GM23338 (cell line): ENCODE measurements at regions not wholly inside any gene's neighbourhood (a gene's known extent, or its start where the extent isn't known, plus 50 kb on each side); places are given as distances from the start of the nearest gene placed in this dataset.

Experiments used
- ATAC-seq: fragments of 200-7000 bp; cut with Tn5 transposase; 3 replicates; pipeline ENCODE4 v1.9.1; 2020
- DNase-seq: peaks from one replicate; pipeline ENCODE4 v3.0.0-alpha.2; 2015; ENCODE audit warnings: low spot score
- H2AFZ ChIP-seq: fragments of 200-600 bp; sonication (generic); 2 replicates; pipeline ENCODE4 v1.8.0; 2016; ENCODE audit warnings: antibody characterized with exemption, mild to moderate bottlenecking, moderate library complexity
- H3F3A ChIP-seq: fragments of 200-600 bp; sonication (generic); replicated peaks from 2 replicates; pipeline ENCODE4 v1.8.0; 2017; ENCODE audit warnings: antibody characterized with exemption, mixed run types, low read depth
- H3K27ac ChIP-seq: fragments of 200-600 bp; sonication (generic); 2 replicates; pipeline ENCODE4 v1.6.1; 2016; ENCODE audit warnings: low read depth
- H3K27me3 ChIP-seq: fragments of 200-600 bp; sonication (generic); 2 replicates; pipeline ENCODE4 v1.8.0; 2016; ENCODE audit warnings: mild to moderate bottlenecking, mixed run types, moderate library complexity; ENCODE audit not compliant: insufficient read depth
- H3K36me3 ChIP-seq: fragments of 200-600 bp; sonication (generic); 2 replicates; pipeline ENCODE4 v1.8.0; 2016; ENCODE audit warnings: mild to moderate bottlenecking; ENCODE audit not compliant: insufficient read depth
- H3K4me1 ChIP-seq: fragments of 200-600 bp; sonication (generic); 2 replicates; pipeline ENCODE4 v1.8.0; 2016; ENCODE audit warnings: mild to moderate bottlenecking, moderate library complexity; ENCODE audit not compliant: insufficient read depth
- H3K4me2 ChIP-seq: fragments of 200-600 bp; sonication (generic); 2 replicates; pipeline ENCODE4 v1.7.1; 2017; ENCODE audit warnings: mixed run types
- H3K4me3 ChIP-seq: fragments of 200-600 bp; sonication (generic); 2 replicates; pipeline ENCODE4 v1.6.1; 2016; ENCODE audit warnings: mixed run types
- H3K79me2 ChIP-seq: fragments of 200-600 bp; sonication (generic); replicated peaks from 2 replicates; pipeline ENCODE4 v1.8.0; 2017; ENCODE audit warnings: mild to moderate bottlenecking; ENCODE audit not compliant: insufficient read depth
- H3K9me2 ChIP-seq: fragments of 200-600 bp; sonication (generic); 2 replicates; pipeline ENCODE4 v1.8.0; 2017; ENCODE audit not compliant: insufficient read depth
- H4K20me1 ChIP-seq: fragments of 200-600 bp; sonication (generic); replicated peaks from 2 replicates; pipeline ENCODE4 v1.8.0; 2017; ENCODE audit warnings: mild to moderate bottlenecking; ENCODE audit not compliant: insufficient read depth
- H3K27ac Mint-ChIP-seq: 2 replicates; pipeline ENCODE4 v1.8.0; 2020; ENCODE audit warnings: inconsistent platforms, mild to moderate bottlenecking, moderate library complexity, mixed read lengths
- H3K27me3 Mint-ChIP-seq: 3 replicates; pipeline ENCODE4 v1.8.0; 2022; ENCODE audit warnings: low read depth, mild to moderate bottlenecking, moderate library complexity, mixed read lengths, inconsistent platforms; ENCODE audit not compliant: insufficient read depth, poor library complexity
- H3K36me3 Mint-ChIP-seq: 3 replicates; pipeline ENCODE4 v1.8.0; 2021; ENCODE audit warnings: low read depth, mild to moderate bottlenecking, inconsistent platforms, moderate library complexity, mixed read lengths
- H3K4me1 Mint-ChIP-seq: 3 replicates; pipeline ENCODE4 v1.8.0; 2020; ENCODE audit warnings: mild to moderate bottlenecking, inconsistent platforms, mixed read lengths
- H3K4me3 Mint-ChIP-seq: 3 replicates; pipeline ENCODE4 v1.8.0; 2021; ENCODE audit warnings: moderate library complexity, mild to moderate bottlenecking, inconsistent platforms, mixed read lengths
- H3K9me3 Mint-ChIP-seq: 3 replicates; pipeline ENCODE4 v1.8.0; 2020; ENCODE audit warnings: moderate library complexity, mild to moderate bottlenecking, inconsistent platforms, mixed read lengths
- CREB1 ChIP-seq: fragments of 250-450 bp; sonication (Bioruptor Pico); IDR thresholded peaks from 2 replicates; pipeline ENCODE4 v1.5.0; 2020; ENCODE audit warnings: low read depth, mild to moderate bottlenecking, moderate library complexity
- CTCF ChIP-seq, 2 experiments: fragments of 200-600 bp in 1 of 2; sonication (generic) in 1 of 2; conservative IDR thresholded peaks; 2 replicates each; pipeline versions ENCODE4 v1.5.1 to v1.6.1; 2016 to 2017; ENCODE audit warnings: antibody characterized with exemption in 2 of 2, low read depth in 2 of 2, mild to moderate bottlenecking in 2 of 2, moderate library complexity in 1 of 2
- EZH2phosphoT487 ChIP-seq: fragments of 200-600 bp; sonication (generic); IDR thresholded peaks from one replicate; pipeline ENCODE4 v1.8.1; 2018; ENCODE audit warnings: antibody characterized with exemption; ENCODE audit not compliant: unreplicated experiment
- JUNB ChIP-seq: IDR thresholded peaks from one replicate; pipeline ENCODE4 v1.6.1; 2016; ENCODE audit warnings: antibody characterized with exemption; ENCODE audit not compliant: unreplicated experiment
- NANOG ChIP-seq: IDR thresholded peaks from 2 replicates; pipeline ENCODE4 v1.6.1; 2016; ENCODE audit warnings: antibody characterized with exemption, borderline replicate concordance
- POLR2AphosphoS5 ChIP-seq: IDR thresholded peaks from 2 replicates; pipeline ENCODE4 v1.6.1; 2016; ENCODE audit warnings: antibody characterized with exemption, low read depth
- STAT1 ChIP-seq: IDR thresholded peaks from one replicate; pipeline ENCODE4 v1.6.1; 2016; ENCODE audit warnings: antibody characterized with exemption; ENCODE audit not compliant: unreplicated experiment
- ZNF114 ChIP-seq: fragments of 250-450 bp; sonication (Bioruptor Pico); IDR thresholded peaks from 2 replicates; pipeline ENCODE4 v1.5.0; 2020; ENCODE audit warnings: mild to moderate bottlenecking, moderate library complexity
- ZNF331 ChIP-seq: fragments of 250-450 bp; sonication (Bioruptor Pico); IDR thresholded peaks from 2 replicates; pipeline ENCODE4 v1.5.0; 2020; ENCODE audit warnings: low read depth, mild to moderate bottlenecking, moderate library complexity
- TF ChIP-seq, protein P1 (sequence below): IDR thresholded peaks from 2 replicates; pipeline ENCODE4 v1.6.1; 2016; ENCODE audit warnings: antibody characterized with exemption
- TF ChIP-seq, protein P2 (sequence below): fragments of 250-450 bp; sonication (Bioruptor Pico); IDR thresholded peaks from 2 replicates; pipeline ENCODE4 v1.5.0; 2020; ENCODE audit warnings: mild to moderate bottlenecking, moderate library complexity

DNA sequence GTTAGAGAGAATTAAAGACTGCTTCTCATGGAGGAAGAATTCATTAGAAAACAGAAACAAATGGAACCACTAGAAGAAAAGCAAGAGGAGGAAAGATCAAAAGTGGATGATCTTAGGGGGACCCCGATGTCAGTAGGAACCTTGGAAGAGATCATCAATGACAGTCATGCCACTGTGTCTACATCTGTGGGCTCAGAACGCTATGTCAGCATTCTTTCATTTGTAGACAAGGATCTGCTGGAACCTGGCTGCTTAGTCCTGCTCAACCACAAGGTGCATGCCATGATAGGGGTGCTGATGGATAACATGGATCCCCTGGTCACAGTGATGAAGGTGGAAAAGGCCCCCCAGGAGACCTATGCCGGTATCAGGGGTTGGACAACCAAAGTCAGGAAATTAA, 154.4 kb upstream of the CHRM2 start (continued):
- TF ChIP-seq, protein P1, sequence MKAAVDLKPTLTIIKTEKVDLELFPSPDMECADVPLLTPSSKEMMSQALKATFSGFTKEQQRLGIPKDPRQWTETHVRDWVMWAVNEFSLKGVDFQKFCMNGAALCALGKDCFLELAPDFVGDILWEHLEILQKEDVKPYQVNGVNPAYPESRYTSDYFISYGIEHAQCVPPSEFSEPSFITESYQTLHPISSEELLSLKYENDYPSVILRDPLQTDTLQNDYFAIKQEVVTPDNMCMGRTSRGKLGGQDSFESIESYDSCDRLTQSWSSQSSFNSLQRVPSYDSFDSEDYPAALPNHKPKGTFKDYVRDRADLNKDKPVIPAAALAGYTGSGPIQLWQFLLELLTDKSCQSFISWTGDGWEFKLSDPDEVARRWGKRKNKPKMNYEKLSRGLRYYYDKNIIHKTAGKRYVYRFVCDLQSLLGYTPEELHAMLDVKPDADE: no peak
- TF ChIP-seq JUNB (no peak), ZNF331 (CRISPR knock-in tag) (no peak), STAT1 (no peak), NANOG (no peak), EZH2phosphoT487 (no peak), ZNF114 (CRISPR knock-in tag) (no peak), CREB1 (CRISPR knock-in tag) (no peak)
- TF ChIP-seq, protein P2, sequence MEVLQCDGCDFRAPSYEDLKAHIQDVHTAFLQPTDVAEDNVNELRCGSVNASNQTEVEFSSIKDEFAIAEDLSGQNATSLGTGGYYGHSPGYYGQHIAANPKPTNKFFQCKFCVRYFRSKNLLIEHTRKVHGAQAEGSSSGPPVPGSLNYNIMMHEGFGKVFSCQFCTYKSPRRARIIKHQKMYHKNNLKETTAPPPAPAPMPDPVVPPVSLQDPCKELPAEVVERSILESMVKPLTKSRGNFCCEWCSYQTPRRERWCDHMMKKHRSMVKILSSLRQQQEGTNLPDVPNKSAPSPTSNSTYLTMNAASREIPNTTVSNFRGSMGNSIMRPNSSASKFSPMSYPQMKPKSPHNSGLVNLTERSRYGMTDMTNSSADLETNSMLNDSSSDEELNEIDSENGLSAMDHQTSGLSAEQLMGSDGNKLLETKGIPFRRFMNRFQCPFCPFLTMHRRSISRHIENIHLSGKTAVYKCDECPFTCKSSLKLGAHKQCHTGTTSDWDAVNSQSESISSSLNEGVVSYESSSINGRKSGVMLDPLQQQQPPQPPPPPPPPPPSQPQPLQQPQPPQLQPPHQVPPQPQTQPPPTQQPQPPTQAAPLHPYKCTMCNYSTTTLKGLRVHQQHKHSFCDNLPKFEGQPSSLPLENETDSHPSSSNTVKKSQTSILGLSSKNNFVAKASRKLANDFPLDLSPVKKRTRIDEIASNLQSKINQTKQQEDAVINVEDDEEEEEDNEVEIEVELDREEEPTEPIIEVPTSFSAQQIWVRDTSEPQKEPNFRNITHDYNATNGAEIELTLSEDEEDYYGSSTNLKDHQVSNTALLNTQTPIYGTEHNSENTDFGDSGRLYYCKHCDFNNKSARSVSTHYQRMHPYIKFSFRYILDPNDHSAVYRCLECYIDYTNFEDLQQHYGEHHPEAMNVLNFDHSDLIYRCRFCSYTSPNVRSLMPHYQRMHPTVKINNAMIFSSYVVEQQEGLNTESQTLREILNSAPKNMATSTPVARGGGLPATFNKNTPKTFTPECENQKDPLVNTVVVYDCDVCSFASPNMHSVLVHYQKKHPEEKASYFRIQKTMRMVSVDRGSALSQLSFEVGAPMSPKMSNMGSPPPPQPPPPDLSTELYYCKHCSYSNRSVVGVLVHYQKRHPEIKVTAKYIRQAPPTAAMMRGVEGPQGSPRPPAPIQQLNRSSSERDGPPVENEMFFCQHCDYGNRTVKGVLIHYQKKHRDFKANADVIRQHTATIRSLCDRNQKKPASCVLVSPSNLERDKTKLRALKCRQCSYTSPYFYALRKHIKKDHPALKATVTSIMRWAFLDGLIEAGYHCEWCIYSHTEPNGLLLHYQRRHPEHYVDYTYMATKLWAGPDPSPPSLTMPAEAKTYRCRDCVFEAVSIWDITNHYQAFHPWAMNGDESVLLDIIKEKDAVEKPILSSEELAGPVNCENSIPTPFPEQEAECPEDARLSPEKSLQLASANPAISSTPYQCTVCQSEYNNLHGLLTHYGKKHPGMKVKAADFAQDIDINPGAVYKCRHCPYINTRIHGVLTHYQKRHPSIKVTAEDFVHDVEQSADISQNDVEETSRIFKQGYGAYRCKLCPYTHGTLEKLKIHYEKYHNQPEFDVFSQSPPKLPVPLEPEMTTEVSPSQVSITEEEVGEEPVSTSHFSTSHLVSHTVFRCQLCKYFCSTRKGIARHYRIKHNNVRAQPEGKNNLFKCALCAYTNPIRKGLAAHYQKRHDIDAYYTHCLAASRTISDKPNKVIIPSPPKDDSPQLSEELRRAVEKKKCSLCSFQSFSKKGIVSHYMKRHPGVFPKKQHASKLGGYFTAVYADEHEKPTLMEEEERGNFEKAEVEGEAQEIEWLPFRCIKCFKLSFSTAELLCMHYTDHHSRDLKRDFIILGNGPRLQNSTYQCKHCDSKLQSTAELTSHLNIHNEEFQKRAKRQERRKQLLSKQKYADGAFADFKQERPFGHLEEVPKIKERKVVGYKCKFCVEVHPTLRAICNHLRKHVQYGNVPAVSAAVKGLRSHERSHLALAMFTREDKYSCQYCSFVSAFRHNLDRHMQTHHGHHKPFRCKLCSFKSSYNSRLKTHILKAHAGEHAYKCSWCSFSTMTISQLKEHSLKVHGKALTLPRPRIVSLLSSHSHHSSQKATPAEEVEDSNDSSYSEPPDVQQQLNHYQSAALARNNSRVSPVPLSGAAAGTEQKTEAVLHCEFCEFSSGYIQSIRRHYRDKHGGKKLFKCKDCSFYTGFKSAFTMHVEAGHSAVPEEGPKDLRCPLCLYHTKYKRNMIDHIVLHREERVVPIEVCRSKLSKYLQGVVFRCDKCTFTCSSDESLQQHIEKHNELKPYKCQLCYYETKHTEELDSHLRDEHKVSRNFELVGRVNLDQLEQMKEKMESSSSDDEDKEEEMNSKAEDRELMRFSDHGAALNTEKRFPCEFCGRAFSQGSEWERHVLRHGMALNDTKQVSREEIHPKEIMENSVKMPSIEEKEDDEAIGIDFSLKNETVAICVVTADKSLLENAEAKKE (CRISPR knock-in tag): no peak

DNA sequence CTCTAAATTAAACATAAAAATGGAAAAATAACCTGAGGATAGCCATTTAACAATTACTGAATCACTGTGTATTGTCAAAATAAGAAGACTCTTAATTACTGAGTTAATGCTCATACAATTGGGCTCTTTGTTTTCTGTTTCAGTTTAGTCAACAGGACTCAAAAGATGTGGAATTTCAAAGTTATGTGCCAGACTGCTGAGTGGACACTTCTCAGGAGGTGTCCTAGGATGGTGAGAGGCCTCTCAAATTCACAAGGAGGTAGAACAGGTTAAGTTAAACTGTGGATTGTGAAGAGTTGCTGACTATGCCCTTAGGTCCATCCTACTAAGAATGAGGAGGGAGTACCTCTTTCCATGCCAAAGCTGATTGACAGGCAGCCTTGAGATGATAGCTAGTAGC, 157.7 kb upstream of the CHRM2 start:
- no peaks in the 10 kb centered on the region for H3K79me2 ChIP-seq
- Mint-ChIP-seq H3K4me1 (no peaks in the 10 kb centered on the region), H3K4me3 (no peak overlapping the region), H3K27me3 (peaks cover 2% of the 10 kb centered on the region), H3K36me3 (no peaks in the 10 kb centered on the region), H3K27ac (no peak overlapping the region), H3K9me3 (no peaks in the 10 kb centered on the region)
- H3K4me1 ChIP-seq: no peaks in the 10 kb centered on the region
- no peak overlapping the region for H3K27ac ChIP-seq
- no peak overlapping the region for H2AFZ ChIP-seq
- no peak overlapping the region for H3K4me2 ChIP-seq
- H3K9me2 ChIP-seq: peaks cover 2% of the 10 kb centered on the region; the same call in 1 of the 2 replicates
- H3K27me3 ChIP-seq: no peaks in the 10 kb centered on the region
- H3K4me3 ChIP-seq: no peak overlapping the region
- no peaks in the 10 kb centered on the region for H3F3A ChIP-seq
- H4K20me1 ChIP-seq: no peaks in the 10 kb centered on the region
- no peaks in the 10 kb centered on the region for H3K36me3 ChIP-seq
- no peak for ATAC-seq
- DNase-seq: no peak
- TF ChIP-seq CTCF (conservative IDR thresholded peaks at IDR 0.05; ENCODE audit: low read depth in 2 of 2) (no peak), CREB1 (CRISPR knock-in tag) (no peak), ZNF114 (CRISPR knock-in tag) (no peak), POLR2AphosphoS5 (no peak)
- TF ChIP-seq, protein P1: no peak
